CD4-positive, alpha-beta T cell treated with Interleukin-10 for 1 hour (primary cell): ENCODE measurements at regions not wholly inside any gene's neighbourhood (a gene's known extent, or its start where the extent isn't known, plus 50 kb on each side); places are given as distances from the start of the nearest gene placed in this dataset.

ENCODE experiments used
- DNase-seq: peaks from one replicate; pipeline ENCODE4 v3.0.0-alpha.2; 2020

DNA sequence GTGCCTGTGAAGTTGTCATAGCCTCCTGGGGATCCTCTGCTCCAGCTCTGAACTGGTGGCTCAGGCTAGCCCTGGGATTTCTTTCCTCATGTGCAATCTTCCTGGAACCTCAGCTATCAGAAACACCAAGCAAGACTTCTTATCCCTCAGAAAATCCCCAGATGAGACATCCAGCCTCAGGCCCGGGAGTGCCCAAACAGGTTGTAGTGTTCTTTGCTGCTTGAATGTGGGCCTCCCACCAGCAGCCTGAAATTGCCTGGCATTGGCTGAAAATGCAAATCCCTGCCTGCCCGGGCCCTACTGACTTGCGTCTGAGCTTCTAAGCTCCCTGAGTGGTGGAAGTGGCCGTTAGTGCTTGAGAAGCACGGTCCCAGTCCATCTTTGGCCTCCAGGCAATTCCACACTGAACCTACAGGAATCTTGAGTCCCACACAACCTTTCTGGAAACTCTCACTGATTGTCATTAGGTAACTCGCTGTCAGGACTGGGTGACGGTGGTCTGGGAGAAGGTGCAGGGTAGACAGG, 146.8 kb downstream of the ZBTB18 start:
- DNase-seq = no peak

DNA sequence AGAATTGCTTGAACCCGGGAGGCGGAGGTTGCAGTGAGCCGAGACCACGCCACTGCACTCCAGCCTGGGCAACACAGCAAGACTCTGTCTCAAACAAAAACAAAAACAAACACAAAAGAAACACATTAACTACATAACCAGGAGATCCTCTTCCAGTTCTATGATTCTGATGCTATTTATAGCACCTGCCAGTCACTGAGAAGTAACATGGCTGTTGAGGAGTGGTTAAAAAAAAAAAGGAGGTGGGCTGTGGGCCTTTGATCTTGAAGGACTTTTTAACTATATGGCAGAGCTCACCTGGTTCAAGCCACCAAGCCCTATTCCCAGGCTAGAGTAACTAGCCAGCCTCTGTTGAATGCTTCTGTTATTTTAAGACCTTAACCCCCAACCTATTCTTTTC, 148.8 kb downstream of the ZBTB18 start:
- DNase-seq = no peak

- DNase-seq = no peak
These were observed 149.5 kb downstream of the ZBTB18 start for GRCh38 chr1:244200596-244200995.

DNA sequence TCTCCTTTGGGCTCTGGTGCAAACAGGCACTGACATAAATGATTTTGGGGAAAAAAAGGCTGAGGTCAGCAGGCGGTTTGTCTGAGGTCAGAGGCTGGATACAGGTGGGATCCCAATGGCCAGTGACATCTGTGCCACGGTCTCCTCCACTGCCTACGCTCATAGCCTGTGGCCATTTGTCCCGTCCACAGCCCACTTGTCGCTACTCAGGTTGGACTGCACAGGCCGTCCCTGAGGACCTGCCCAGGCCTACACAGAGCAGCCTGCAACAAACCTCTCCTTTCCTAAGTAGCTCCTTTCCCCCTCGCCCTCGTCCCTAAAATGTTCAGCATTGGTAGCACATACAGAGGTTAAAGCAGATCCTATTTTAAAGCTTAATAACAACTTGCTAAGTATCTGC, 150.7 kb downstream of the ZBTB18 start:
- no peak for DNase-seq

DNA sequence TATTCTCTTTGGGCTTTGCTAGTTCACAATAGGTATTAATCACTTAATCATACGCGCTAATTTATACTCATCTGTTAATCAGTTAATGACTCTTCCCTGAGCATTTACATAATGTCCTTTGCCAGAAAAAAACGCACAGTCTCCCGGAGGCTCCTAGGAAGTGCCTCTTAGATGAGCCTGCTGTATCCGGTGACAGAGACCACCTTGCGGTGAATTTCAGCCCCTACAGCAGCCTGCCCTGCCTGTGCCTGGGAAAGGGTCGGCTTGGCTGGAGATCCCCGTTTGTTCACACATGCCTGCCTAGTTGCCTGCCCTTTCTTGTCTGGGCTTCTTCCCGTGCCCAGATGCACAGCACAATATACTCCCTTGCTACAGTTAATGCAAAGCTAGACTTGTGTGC, 152.9 kb downstream of the ZBTB18 start:
- DNase-seq = no peak

DNA sequence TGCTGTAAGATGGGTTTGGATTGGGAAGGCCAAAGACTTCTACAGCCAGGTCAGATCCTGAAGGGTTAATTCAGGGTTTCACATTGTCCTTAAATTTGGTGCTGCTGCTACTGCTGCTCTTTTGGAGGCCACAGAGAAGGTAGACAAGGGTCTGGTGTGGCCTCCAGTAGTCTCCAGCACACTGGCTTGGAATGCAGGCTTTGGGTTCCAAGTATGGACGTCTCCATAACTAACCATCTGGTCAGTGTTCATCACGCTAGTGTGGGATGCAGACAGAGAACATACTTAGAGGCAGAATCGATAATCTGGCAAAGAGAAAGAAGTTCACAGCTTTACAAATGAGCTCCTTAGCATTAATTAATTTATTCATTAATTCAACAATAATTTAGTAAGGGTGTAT, 154.1 kb downstream of the ZBTB18 start:
- no peak for DNase-seq

- DNase-seq = no peak
These were observed 154.8 kb downstream of the ZBTB18 start for GRCh38 chr1:244205906-244206305.

- no peak for DNase-seq
These were observed 156.2 kb downstream of the ZBTB18 start for GRCh38 chr1:244207042-244207934.

DNA sequence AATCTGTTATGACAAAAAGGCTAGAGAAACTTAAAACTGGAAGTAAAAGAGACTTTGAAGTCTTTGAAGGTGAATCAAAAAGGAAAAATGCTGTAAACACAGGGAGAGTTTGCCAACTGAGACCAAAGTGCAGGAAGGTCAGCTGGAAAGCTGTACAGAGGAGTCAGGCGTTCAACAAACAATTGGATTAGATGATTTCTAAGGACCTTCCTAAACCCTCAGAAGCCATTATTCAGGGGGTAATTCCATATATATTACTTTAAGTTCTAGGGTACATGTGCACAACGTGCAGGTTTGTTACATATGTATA, 156.8 kb downstream of the ZBTB18 start:
- no peak for DNase-seq

DNA sequence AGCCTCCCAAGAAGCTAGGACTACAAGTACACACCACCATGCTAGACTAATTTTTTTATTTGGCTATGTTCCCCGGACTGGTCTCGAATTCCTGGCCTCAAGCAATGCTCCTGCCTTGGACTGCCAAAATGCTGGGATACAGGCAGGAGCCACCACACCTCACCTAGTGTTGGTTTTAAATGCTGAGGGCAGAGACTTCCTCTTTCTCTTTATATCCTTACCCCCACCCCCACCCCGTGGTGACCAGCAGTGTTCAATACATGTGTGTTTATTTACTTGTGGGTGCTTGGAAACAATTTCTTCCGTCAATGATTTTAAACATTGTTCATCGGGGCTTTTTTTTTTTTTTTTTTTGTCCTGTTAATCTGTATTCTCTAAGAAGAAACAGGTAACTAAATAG, 158.9 kb downstream of the ZBTB18 start:
- no peak for DNase-seq

DNA sequence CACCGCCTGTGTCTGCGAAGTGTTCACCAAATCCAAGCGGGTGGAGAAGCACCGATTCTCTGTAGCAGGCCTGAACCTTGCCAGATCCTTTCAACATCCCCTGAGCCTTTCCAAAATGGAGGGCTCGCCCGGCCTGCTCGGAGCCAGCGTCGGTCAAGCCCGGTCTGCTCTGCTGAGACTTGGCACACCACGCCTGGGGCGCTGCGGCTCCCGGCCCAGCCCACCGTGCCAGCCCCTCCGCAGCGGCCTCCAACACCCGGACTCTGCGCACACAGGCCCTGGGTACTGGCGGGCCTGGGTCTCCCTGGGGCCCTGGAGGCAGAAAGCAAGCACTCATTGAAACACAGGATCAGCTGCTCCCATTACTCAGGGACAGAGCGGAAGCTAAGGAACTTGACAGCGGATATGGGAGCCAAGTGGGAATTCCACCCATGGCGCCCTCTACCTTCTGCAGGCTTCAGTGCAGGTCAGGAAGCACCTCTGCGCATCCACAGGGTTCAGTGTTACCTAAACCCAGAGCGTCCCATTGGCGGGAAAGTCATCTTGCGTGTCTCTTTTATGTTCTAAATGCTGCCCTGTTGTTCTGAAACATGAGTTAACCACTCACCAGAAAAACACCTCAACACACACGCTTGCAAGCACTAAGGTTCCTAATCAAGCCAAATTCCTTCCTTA, 159.9 kb downstream of the ZBTB18 start:
- no peak for DNase-seq

GRCh38 chr1:244211559-244211944, 160.5 kb downstream of the ZBTB18 start:
- no peak for DNase-seq

GRCh38 chr1:244212219-244212618, 161.1 kb downstream of the ZBTB18 start:
- DNase-seq = no peak

GRCh38 chr1:244212797-244213475, 161.9 kb downstream of the ZBTB18 start:
- no peak for DNase-seq

- DNase-seq = no peak
These were observed 163.2 kb downstream of the ZBTB18 start for GRCh38 chr1:244214009-244214967.

- DNase-seq = no peak
These were observed 165.8 kb downstream of the ZBTB18 start for GRCh38 chr1:244216836-244217235.

DNA sequence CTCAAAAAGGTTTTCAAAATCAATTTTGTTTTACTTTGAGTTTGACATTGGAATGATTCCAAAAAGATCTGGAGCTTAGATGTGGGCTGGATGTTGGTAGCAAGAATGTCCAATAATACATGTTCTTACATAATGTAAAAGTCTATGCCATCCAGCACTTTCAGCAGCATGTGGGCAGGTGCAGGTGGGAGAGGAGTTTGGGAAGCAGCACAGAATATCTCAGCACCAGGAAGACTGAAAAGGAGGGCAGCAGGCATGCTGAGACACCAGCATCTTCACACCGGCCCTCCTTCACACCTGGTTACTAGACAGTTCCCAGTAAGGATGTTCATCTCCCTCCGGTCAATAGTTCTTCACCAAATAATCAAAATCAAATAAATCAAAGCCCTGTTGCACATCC, 166.6 kb downstream of the ZBTB18 start:
- DNase-seq = no peak

DNA sequence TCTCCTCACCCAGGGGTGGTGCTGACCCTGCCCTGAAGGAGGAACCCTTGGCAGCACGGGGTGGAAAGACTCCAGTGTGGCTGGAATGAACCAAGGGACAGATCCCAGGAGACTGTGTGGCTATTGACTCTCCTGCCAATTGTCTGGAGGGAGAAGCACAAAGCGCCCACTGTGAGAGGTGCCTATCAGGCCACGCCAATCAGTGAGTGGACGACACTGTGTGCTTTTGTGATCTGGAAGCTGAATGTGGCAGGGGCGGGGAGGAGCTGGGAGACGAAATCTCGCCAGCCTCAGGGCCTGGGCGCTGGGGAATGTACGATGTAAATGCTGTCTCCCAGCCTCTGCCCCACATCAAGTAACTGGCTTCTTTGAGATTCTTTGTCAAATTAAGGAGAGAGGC, 167.1 kb downstream of the ZBTB18 start:
- DNase-seq = no peak

DNA sequence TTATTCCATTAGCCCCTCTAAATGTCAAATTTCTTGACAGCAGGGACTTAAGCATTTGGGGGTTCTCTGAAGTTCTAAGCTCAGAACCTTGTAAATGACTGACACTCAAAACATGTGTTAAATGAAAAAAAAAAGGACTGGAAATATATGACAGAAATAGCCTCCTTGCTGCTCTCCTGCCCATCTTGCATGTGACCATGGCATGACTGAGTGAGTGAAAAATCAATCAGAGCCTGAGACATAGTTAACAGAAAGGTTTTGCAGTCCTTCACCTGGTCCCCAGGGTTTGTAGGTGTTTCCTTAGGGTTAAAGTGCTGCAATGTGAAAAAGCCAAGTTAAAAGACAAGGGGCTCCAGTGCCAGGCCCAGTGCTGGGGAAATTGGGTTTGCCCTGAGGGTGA, 168.1 kb downstream of the ZBTB18 start:
- no peak for DNase-seq

DNA sequence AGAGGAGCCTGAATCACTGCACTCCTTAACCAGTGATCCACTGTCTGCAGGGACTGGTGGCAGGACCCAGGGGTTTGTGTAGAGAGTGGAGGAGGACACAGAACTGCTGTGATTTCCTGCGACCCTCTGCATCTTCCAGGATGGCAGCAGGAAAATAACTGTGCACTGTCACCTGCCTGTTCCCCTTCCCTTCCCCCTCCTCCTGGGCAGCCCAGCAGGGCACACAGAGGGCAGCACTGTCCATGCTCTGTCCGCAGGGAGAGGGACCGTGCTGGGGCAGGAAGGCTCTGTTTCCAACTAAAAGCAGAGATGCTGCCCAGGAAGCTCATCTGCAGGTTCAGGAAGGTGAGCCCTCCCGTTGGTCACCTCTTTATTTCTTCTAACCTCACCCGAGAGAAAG, 168.7 kb downstream of the ZBTB18 start:
- no peak for DNase-seq

DNA sequence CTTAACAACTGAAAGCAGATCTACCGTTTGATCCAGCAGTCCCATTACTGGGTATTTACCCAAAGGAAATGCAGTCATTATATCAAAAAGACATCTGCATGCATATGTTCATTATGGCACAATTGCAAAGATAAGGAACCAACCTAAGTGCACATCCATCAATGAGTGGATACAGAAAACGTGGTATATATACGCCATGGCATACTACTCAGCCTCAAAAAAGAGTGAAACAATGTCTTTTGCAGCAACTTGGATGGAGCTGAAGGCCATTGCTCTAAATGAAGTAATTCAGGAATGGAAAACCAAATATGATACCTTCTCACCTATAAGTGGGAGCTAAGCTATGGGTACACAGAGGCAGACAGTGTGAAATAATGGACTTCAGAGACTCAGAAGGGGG, 169.3 kb downstream of the ZBTB18 start:
- no peak for DNase-seq

DNA sequence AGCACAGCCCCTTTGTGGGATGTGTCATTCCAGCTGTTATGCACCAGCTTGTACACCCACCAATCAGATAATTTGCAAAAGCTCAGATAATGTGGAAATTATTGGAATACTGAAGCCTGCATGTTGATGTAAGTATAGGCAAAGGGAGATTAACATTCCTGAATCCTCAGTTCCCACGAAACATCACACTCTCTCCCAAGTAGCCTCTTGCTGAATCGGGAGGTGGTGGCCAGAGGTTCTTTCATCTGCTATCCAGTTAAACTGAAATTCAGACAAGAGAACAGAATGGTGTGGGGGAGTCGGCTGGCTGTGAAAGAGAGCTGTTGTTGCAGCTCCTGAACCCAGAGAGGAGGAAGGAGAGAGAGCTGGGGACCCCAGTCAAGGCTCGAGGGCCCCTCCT, 170.9 kb downstream of the ZBTB18 start:
- DNase-seq = no peak
